ENCODE measurements at regions not wholly inside any gene's neighbourhood (a gene's known extent, or its start where the extent isn't known, plus 50 kb on each side); places are given as distances from the start of the nearest gene placed in this dataset.

DNA sequence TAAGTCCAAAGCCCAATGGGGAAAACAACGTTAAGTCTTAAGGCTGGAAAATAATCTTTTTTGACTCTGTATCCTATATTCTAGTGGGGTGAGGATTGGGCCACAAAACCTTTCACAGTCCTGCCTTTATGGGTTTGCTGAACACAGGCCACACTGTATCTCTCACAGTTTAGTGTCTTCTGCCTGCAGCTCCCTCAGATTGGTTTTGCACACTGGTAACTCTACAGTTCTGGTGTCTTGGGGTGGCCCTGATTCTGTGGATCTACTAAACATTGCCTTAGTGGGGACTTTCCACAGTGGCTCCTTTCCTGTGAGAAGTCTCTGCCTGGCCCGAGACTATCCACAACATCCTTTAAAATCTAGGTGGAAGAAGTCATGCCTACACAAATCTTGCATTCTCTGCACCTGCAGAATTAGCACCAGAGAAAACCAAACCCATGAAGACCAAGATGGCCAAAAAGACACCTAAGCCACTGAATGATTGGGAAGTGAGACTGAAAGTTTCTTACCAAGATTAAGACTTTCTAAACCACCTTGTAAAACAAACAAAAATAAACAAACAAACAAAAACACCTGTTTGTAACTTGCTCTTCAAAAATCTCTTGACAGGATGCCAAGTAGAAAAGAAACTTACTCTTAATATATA lies 150.4 kb upstream of the PCDH10 start:
- TF ChIP-seq EZH2 (IDR thresholded peaks at IDR 0.05; ENCODE audit: borderline replicate concordance, insufficient read depth, low read length, poor library complexity, severe bottlenecking) = no peak
- TF ChIP-seq POLR2AphosphoS5 (IDR thresholded peaks at IDR 0.05) = no peak
- TF ChIP-seq, protein P1, sequence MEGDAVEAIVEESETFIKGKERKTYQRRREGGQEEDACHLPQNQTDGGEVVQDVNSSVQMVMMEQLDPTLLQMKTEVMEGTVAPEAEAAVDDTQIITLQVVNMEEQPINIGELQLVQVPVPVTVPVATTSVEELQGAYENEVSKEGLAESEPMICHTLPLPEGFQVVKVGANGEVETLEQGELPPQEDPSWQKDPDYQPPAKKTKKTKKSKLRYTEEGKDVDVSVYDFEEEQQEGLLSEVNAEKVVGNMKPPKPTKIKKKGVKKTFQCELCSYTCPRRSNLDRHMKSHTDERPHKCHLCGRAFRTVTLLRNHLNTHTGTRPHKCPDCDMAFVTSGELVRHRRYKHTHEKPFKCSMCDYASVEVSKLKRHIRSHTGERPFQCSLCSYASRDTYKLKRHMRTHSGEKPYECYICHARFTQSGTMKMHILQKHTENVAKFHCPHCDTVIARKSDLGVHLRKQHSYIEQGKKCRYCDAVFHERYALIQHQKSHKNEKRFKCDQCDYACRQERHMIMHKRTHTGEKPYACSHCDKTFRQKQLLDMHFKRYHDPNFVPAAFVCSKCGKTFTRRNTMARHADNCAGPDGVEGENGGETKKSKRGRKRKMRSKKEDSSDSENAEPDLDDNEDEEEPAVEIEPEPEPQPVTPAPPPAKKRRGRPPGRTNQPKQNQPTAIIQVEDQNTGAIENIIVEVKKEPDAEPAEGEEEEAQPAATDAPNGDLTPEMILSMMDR (IDR thresholded peaks at IDR 0.05; ENCODE audit: poor library complexity, severe bottlenecking) = no peak
- no peak for TF ChIP-seq TAF1 (IDR thresholded peaks at IDR 0.05; ENCODE audit: low read depth)
- TF ChIP-seq, protein P2, sequence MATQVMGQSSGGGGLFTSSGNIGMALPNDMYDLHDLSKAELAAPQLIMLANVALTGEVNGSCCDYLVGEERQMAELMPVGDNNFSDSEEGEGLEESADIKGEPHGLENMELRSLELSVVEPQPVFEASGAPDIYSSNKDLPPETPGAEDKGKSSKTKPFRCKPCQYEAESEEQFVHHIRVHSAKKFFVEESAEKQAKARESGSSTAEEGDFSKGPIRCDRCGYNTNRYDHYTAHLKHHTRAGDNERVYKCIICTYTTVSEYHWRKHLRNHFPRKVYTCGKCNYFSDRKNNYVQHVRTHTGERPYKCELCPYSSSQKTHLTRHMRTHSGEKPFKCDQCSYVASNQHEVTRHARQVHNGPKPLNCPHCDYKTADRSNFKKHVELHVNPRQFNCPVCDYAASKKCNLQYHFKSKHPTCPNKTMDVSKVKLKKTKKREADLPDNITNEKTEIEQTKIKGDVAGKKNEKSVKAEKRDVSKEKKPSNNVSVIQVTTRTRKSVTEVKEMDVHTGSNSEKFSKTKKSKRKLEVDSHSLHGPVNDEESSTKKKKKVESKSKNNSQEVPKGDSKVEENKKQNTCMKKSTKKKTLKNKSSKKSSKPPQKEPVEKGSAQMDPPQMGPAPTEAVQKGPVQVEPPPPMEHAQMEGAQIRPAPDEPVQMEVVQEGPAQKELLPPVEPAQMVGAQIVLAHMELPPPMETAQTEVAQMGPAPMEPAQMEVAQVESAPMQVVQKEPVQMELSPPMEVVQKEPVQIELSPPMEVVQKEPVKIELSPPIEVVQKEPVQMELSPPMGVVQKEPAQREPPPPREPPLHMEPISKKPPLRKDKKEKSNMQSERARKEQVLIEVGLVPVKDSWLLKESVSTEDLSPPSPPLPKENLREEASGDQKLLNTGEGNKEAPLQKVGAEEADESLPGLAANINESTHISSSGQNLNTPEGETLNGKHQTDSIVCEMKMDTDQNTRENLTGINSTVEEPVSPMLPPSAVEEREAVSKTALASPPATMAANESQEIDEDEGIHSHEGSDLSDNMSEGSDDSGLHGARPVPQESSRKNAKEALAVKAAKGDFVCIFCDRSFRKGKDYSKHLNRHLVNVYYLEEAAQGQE (IDR thresholded peaks at IDR 0.05; ENCODE audit: borderline replicate concordance) = no peak
